GM18861 (cell line): ENCODE measurements at regions not wholly inside any gene's neighbourhood (a gene's known extent, or its start where the extent isn't known, plus 50 kb on each side); places are given as distances from the start of the nearest gene placed in this dataset.
"Not testable (repeated sequence)": the region's sequence is repeated elsewhere in the genome, so short reads cannot be mapped to it uniquely, and the experiment has no call there.

Source experiments
- ATAC-seq: cut with Tn5 transposase; IDR thresholded peaks from one replicate; pipeline ENCODE4 v1.9.1; 2021; ENCODE audit not compliant: unreplicated experiment

- ATAC-seq = no peak
These were observed 1287.7 kb downstream of the SLITRK5 start for GRCh38 chr13:88958821-88959220.

DNA sequence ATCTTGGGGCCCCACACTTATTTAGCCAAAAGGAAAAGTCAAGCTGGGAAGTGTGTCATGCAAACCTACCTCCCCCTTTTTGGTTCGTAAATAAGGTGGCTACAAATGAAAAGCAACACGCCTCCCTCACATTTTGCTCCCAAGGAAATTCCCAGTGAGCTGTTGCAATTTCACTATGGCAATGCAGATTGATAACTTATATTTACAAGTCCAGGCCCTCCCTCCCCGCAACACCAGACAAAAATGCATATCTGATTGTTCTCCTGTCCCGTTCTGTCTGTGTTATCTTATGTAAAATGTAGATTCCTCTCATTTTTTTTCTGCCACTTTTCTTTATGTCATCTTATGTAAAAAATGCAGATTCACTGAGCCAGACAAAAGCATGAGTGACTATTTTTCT, 1305.3 kb downstream of the SLITRK5 start:
- no peak for ATAC-seq

GRCh38 chr13:88978607-88979006, 1307.4 kb downstream of the SLITRK5 start:
- no peak for ATAC-seq

- ATAC-seq = no peak
These were observed 1308.4 kb downstream of the SLITRK5 start for GRCh38 chr13:88979465-88980175.

- no peak for ATAC-seq
These were observed 1332.5 kb downstream of the SLITRK5 start for GRCh38 chr13:89003656-89004055.

GRCh38 chr13:89011615-89012014, 1340.4 kb downstream of the SLITRK5 start:
- no peak for ATAC-seq

DNA sequence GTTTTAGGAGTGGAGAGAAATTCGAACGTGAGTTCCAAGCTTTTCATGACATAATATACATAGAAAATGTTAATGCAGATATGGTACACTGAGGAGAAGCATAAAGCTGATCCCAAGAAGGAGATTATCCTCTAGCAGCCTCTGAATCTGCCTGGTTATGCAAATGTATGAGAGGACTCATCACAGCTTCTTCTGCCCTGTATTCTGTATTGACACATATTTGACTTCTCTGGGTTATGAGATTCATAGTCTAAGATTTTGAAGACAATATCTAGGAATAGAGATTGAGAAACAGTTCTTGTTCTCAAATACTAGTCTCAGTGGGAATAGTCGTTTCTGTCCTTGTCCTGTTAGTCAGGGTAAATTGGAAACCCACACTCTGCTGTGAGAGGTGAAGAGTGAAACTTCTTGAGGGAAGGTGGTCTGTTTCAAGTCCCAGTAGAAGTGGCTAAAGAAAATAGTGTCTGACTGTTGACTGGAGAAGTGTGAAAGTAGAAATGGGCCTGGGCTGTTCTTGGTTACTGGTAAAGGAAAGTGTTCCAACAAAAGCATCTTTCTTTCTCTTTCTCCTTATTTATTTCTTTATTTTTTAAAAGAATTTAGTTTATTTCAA, 1356.6 kb downstream of the SLITRK5 start:
- ATAC-seq = no peak

GRCh38 chr13:89029062-89029461, 1357.9 kb downstream of the SLITRK5 start:
- no peak for ATAC-seq

- ATAC-seq = no peak
These were observed 1362.8 kb downstream of the SLITRK5 start for GRCh38 chr13:89034015-89034414.

- no peak for ATAC-seq
These were observed 1381.5 kb downstream of the SLITRK5 start for GRCh38 chr13:89052699-89053098.

DNA sequence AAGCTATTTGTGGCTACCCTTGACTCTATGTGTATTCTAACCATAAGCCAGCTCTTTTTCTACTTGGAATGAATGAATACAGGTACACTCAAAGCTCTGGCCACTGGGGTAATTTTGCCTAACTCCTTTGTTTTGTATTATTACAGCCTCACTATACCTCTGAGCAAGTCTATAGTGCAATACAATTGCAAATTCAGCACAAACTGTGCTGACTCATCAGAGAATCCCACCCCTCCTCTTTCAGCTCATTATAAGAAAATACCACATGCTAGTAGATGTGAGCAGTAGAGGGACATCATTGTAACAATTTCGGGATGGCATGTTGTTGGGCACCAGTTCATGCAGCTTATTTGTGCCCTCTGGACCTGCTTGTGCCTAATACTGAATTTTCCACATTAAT, 1382.2 kb downstream of the SLITRK5 start:
- ATAC-seq = no peak

- ATAC-seq = no peak
These were observed 1386.1 kb downstream of the SLITRK5 start for GRCh38 chr13:89057274-89057673.

GRCh38 chr13:89057862-89058261, 1386.7 kb downstream of the SLITRK5 start:
- ATAC-seq = no peak

DNA sequence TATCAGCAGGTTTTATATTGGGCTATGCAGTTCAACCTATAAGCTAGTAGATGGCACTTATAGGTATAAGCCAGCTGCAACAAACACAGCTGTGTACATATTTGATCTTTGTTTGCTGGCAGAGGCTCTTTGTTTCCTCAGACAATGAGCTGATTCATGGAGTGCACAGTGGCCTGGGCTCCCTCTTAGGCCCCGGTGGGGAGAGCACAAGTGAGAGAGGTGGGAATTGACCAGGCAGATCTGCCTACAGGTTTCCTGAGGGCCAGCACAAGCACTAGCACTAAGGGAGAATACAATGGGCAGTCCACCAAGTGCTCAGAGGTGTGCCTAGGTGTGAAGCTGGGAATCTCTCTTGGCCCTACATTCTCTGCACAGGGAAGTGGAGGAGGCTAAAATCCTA, 1390.7 kb downstream of the SLITRK5 start:
- ATAC-seq = no peak

DNA sequence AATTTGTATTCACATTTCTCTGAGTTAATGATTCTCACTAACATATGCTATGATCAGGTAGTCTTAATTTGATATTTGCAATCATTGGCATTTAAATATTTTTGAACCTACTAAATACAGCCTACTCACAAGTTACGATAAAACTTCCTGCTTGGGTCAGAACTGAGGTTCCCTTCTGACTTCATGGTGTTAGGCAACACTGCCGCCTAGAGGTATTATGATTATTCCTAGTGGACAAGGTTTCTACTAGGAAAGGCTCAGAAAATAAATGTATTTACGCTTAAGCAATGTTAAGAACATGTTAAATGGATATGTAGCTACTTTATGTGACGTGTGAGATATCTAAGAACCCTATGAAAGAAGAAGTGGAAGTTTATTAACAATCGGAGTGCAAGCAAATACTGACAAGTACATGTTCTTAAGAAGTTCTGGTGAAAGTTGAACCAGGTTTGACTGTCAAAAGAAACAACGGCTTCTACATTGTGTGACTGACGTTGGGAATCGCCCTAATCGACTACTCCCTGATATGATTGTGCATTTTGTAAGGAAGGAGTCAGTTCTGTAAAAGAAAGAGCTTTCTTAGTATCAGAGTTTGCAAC, 1395.8 kb downstream of the SLITRK5 start:
- ATAC-seq = no peak

- ATAC-seq = no peak
These were observed 1401.8 kb downstream of the SLITRK5 start for GRCh38 chr13:89072979-89073378.

DNA sequence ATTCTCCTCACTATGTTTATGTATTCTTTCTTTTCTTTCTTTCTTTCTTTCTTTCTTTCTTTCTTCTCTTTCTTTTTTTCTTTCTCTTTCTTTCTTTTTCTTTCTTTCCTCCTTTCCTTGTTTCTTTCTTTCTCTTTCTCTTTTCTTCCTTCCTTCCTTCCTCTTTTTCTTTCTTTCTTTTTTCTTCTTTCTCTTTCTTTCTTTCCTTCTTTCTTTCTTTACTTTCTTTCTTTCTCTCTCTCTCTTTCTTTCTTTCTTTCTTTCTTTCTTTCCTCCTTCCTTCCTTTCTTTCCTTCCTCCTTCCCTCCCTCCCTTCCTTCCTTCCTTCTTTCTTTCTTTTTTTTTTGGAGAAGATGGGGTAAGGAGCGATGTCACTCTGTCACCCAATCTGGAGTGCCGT, 1405.5 kb downstream of the SLITRK5 start:
- ATAC-seq = no peak

- ATAC-seq = no peak
These were observed 1411.5 kb downstream of the SLITRK5 start for GRCh38 chr13:89082623-89083022.

DNA sequence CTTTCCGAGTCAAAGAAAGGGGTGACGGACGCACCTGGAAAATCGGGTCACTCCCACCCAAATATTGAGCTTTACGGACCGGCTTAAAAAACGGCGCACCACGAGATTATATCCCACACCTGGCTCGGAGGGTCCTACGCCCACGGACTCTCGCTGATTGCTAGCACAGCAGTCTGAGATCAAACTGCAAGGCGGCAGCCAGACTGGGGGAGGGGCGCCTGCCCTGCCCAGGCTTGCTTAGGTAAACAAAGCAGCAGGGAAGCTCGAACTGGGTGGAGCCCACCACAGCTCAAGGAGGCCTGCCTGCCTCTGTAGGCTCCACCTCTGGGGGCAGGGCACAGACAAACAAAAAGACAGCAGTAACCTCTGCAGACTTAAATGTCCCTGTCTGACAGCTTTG, 1416.9 kb downstream of the SLITRK5 start:
- not testable (repeated sequence) for ATAC-seq

GRCh38 chr13:89097994-89098393, 1426.8 kb downstream of the SLITRK5 start:
- no peak for ATAC-seq

GRCh38 chr13:89113744-89114143, 1442.6 kb downstream of the SLITRK5 start:
- ATAC-seq = no peak

GRCh38 chr13:89115307-89115706, 1444.1 kb downstream of the SLITRK5 start:
- no peak for ATAC-seq
